WTC11 (cell line): ENCODE measurements at regions not wholly inside any gene's neighbourhood (a gene's known extent, or its start where the extent isn't known, plus 50 kb on each side); places are given as distances from the start of the nearest gene placed in this dataset.

Source experiments
- ATF1 ChIP-seq: sonication (generic); formaldehyde crosslinking; IDR thresholded peaks from 2 replicates; pipeline ENCODE4 v1.8.1; 2023; ENCODE audit warnings: mild to moderate bottlenecking, moderate library complexity, missing genetic modification reagents
- ATF2 ChIP-seq: sonication (generic); formaldehyde crosslinking; IDR thresholded peaks from 2 replicates; pipeline ENCODE4 v1.8.1; 2022; ENCODE audit warnings: low read depth, missing genetic modification reagents, borderline replicate concordance
- E2F4 ChIP-seq: sonication (generic); formaldehyde crosslinking; IDR thresholded peaks from 2 replicates; pipeline ENCODE4 v1.8.1; 2022; ENCODE audit warnings: low read depth, mild to moderate bottlenecking, moderate library complexity, missing genetic modification reagents, borderline replicate concordance
- FOXK1 ChIP-seq: sonication (generic); formaldehyde crosslinking; IDR thresholded peaks from 2 replicates; pipeline ENCODE4 v1.8.0; 2022; ENCODE audit warnings: mild to moderate bottlenecking, moderate library complexity, missing genetic modification reagents
- FOXP4 ChIP-seq: sonication (generic); formaldehyde crosslinking; IDR thresholded peaks from 2 replicates; pipeline ENCODE4 v1.8.0; 2022; ENCODE audit warnings: mild to moderate bottlenecking, missing genetic modification reagents
- HMGXB4 ChIP-seq: sonication (generic); formaldehyde crosslinking; IDR thresholded peaks from 2 replicates; pipeline ENCODE4 v1.8.1; 2023; ENCODE audit warnings: mild to moderate bottlenecking, moderate library complexity, missing genetic modification reagents
- JUN ChIP-seq: sonication (generic); formaldehyde crosslinking; IDR thresholded peaks from 2 replicates; pipeline ENCODE4 v1.8.0; 2023; ENCODE audit warnings: mild to moderate bottlenecking, missing genetic modification reagents
- NR1H2 ChIP-seq: sonication (generic); formaldehyde crosslinking; IDR thresholded peaks from 2 replicates; pipeline ENCODE4 v1.9.0; 2021; ENCODE audit warnings: mild to moderate bottlenecking, moderate library complexity, missing genetic modification reagents
- SMAD4 ChIP-seq: sonication (generic); formaldehyde crosslinking; IDR thresholded peaks from 2 replicates; pipeline ENCODE4 v1.8.0; 2022; ENCODE audit warnings: mild to moderate bottlenecking, missing genetic modification reagents
- ZBTB21 ChIP-seq: sonication (generic); formaldehyde crosslinking; IDR thresholded peaks from 2 replicates; pipeline ENCODE4 v1.8.1; 2023; ENCODE audit warnings: mild to moderate bottlenecking, missing genetic modification reagents, borderline replicate concordance
- ZNF138 ChIP-seq: sonication (generic); formaldehyde crosslinking; conservative IDR thresholded peaks from 2 replicates; pipeline ENCODE4 v1.8.1; 2022; ENCODE audit warnings: mild to moderate bottlenecking, moderate library complexity, missing genetic modification reagents
- TF ChIP-seq, protein P1 (sequence below): fragments of 200-600 bp; IDR thresholded peaks from 2 replicates; pipeline ENCODE4 v1.8.0; 2022; ENCODE audit warnings: antibody characterized with exemption
- TF ChIP-seq, protein P2 (sequence below): sonication (generic); formaldehyde crosslinking; conservative IDR thresholded peaks from 2 replicates; pipeline ENCODE4 v1.8.1; 2022; ENCODE audit warnings: mild to moderate bottlenecking, missing genetic modification reagents

- TF ChIP-seq ATF1, result no peak
- TF ChIP-seq ATF2 (CRISPR knock-in tag), result no peak
- no peak for TF ChIP-seq SMAD4 (CRISPR knock-in tag)
- TF ChIP-seq, protein P1, sequence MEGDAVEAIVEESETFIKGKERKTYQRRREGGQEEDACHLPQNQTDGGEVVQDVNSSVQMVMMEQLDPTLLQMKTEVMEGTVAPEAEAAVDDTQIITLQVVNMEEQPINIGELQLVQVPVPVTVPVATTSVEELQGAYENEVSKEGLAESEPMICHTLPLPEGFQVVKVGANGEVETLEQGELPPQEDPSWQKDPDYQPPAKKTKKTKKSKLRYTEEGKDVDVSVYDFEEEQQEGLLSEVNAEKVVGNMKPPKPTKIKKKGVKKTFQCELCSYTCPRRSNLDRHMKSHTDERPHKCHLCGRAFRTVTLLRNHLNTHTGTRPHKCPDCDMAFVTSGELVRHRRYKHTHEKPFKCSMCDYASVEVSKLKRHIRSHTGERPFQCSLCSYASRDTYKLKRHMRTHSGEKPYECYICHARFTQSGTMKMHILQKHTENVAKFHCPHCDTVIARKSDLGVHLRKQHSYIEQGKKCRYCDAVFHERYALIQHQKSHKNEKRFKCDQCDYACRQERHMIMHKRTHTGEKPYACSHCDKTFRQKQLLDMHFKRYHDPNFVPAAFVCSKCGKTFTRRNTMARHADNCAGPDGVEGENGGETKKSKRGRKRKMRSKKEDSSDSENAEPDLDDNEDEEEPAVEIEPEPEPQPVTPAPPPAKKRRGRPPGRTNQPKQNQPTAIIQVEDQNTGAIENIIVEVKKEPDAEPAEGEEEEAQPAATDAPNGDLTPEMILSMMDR, result no peak
- no peak for TF ChIP-seq ZNF138 (CRISPR knock-in tag)
- no peak for TF ChIP-seq E2F4 (CRISPR knock-in tag)
- TF ChIP-seq, protein P2, sequence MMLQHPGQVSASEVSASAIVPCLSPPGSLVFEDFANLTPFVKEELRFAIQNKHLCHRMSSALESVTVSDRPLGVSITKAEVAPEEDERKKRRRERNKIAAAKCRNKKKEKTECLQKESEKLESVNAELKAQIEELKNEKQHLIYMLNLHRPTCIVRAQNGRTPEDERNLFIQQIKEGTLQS (CRISPR knock-in tag), result no peak
- no peak for TF ChIP-seq HMGXB4 (CRISPR knock-in tag)
- TF ChIP-seq ZBTB21 (CRISPR knock-in tag), result no peak
- TF ChIP-seq JUN (CRISPR knock-in tag), result no peak
- TF ChIP-seq FOXK1, result no peak
- TF ChIP-seq NR1H2, result no peak
- TF ChIP-seq FOXP4, result no peak
Measured at GRCh38 chr6:139927742-139928305, 553.4 kb upstream of the CITED2 start.
